ENCODE measurements at regions not wholly inside any gene's neighbourhood (a gene's known extent, or its start where the extent isn't known, plus 50 kb on each side); places are given as distances from the start of the nearest gene placed in this dataset.
"Not testable (repeated sequence)": the region's sequence is repeated elsewhere in the genome, so short reads cannot be mapped to it uniquely, and the experiment has no call there.

DNA sequence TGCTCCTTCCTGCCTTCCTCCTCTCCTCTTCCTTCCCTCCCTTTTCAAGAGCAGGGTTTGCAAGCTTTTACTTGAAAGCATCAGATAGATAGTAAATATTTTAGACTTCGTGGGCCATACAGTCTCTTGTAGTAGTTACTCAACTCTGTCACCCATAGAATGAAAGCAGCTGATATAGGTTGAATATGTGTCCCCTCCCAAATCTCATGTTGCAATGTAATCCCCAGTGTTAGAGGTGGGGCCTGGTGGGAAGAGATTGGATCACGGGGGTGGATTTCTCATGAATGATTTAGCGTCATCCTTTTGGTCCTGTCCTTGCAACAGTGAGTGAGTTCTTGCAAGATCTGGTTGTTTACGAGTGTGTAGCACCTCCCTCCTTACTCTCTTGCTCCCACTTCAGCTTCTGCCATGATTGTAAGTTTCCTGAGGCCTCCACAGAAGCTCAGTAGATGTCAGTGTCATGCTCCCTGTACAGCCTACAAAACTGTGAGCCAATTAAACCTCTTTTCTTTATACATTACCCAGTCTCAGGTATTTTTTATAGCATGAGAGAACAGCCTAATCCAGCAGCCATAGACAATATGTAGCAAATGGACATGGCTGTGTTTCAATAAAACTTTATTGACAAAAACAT is 124.7 kb downstream of the ART5 start:
- H3K4me1 ChIP-seq (ENCODE audit: control insufficient read depth, insufficient read depth, low read length); H4K20me1 ChIP-seq (ENCODE audit: control insufficient read depth, insufficient read depth); SMC1A ChIA-PET (ENCODE audit: uncharacterized antibody, unreplicated experiment); intact Hi-C loops (cut with micrococcal nuclease; ENCODE audit: unreplicated experiment); FAIRE-seq; BruUV-seq (replicated peaks); in situ Hi-C loops (cut with MboI); ATAC-seq; H2AFZ ChIP-seq (ENCODE audit: control insufficient read depth, low read depth, low read length); RAD21 ChIA-PET (ENCODE audit: unreplicated experiment); POLR2A ChIA-PET; H3K9ac ChIP-seq (ENCODE audit: control insufficient read depth, insufficient read depth, low read length); DNase-seq (ENCODE audit: low read depth, low spot score); H3K79me2 ChIP-seq (ENCODE audit: control insufficient read depth, insufficient read depth, low read length); CTCF ChIA-PET; H3K27me3 ChIP-seq (replicated peaks in 1 of 2; ENCODE audit: control insufficient read depth in 2 of 2, insufficient read depth in 2 of 2, low read length in 1 of 2); H3K4me2 ChIP-seq (ENCODE audit: control insufficient read depth, insufficient read depth); H3K9me3 ChIP-seq (replicated peaks; ENCODE audit: control insufficient read depth, insufficient read depth, low read length); H3K36me3 ChIP-seq (ENCODE audit: control insufficient read depth in 2 of 2, insufficient read depth in 2 of 2, low read length in 1 of 2); H3K4me3 ChIP-seq; H3K27ac ChIP-seq (ENCODE audit: control insufficient read depth, insufficient read depth): not testable (repeated sequence)
- TF ChIP-seq, protein P1, sequence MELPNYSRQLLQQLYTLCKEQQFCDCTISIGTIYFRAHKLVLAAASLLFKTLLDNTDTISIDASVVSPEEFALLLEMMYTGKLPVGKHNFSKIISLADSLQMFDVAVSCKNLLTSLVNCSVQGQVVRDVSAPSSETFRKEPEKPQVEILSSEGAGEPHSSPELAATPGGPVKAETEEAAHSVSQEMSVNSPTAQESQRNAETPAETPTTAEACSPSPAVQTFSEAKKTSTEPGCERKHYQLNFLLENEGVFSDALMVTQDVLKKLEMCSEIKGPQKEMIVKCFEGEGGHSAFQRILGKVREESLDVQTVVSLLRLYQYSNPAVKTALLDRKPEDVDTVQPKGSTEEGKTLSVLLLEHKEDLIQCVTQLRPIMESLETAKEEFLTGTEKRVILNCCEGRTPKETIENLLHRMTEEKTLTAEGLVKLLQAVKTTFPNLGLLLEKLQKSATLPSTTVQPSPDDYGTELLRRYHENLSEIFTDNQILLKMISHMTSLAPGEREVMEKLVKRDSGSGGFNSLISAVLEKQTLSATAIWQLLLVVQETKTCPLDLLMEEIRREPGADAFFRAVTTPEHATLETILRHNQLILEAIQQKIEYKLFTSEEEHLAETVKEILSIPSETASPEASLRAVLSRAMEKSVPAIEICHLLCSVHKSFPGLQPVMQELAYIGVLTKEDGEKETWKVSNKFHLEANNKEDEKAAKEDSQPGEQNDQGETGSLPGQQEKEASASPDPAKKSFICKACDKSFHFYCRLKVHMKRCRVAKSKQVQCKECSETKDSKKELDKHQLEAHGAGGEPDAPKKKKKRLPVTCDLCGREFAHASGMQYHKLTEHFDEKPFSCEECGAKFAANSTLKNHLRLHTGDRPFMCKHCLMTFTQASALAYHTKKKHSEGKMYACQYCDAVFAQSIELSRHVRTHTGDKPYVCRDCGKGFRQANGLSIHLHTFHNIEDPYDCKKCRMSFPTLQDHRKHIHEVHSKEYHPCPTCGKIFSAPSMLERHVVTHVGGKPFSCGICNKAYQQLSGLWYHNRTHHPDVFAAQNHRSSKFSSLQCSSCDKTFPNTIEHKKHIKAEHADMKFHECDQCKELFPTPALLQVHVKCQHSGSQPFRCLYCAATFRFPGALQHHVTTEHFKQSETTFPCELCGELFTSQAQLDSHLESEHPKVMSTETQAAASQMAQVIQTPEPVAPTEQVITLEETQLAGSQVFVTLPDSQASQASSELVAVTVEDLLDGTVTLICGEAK (IDR thresholded peaks at IDR 0.05; ENCODE audit: borderline replicate concordance) = peak; percentile 75
- WGBS (ENCODE audit: insufficient coverage, insufficient replicate concordance, low lambda C conversion rate, missing lambda C conversion rate) = 28% methylated on average over 4 of the region's 4 CpGs

DNA sequence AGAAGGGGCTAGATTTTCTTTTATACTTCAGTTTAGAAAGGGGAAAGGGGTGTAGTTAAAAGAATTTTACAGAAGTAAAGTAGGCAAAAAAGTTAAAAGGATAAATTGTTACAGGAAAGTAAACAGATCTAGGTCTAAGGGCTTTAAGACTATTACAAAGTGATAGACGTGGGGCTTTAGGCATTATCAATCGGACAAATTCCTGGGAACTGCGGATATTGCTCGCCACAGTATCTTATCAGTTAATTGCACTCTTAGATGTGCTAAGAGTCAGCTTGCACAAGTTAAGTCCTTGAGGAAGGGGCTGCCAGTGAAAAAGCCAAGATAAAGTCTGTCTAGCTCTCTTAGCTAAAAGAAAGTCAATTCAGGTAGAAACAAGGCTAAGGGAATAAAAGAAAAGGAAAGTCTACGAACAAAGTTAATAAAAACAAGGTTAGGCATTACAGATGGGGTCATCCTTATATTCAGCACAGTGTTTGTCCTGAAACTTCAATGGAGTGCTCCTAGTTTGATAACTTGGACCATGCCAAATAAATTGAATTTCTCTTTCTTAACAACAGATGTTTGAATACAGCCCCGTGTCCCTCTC is 125.4 kb downstream of the ART5 start:
- H3K36me3 ChIP-seq (ENCODE audit: control insufficient read depth in 2 of 2, insufficient read depth in 2 of 2, low read length in 1 of 2); in situ Hi-C loops (cut with MboI); H4K20me1 ChIP-seq (ENCODE audit: control insufficient read depth, insufficient read depth); intact Hi-C loops (cut with micrococcal nuclease; ENCODE audit: unreplicated experiment); H3K27me3 ChIP-seq (replicated peaks in 1 of 2; ENCODE audit: control insufficient read depth in 2 of 2, insufficient read depth in 2 of 2, low read length in 1 of 2); FAIRE-seq; DNase-seq (ENCODE audit: low read depth, low spot score); H3K4me2 ChIP-seq (ENCODE audit: control insufficient read depth, insufficient read depth); H3K79me2 ChIP-seq (ENCODE audit: control insufficient read depth, insufficient read depth, low read length); RAD21 ChIA-PET (ENCODE audit: unreplicated experiment); SMC1A ChIA-PET (ENCODE audit: uncharacterized antibody, unreplicated experiment); H3K9ac ChIP-seq (ENCODE audit: control insufficient read depth, insufficient read depth, low read length); H3K27ac ChIP-seq (ENCODE audit: control insufficient read depth, insufficient read depth); POLR2A ChIA-PET; ATAC-seq; H3K4me1 ChIP-seq (ENCODE audit: control insufficient read depth, insufficient read depth, low read length); CTCF ChIA-PET; H2AFZ ChIP-seq (ENCODE audit: control insufficient read depth, low read depth, low read length); H3K9me3 ChIP-seq (replicated peaks; ENCODE audit: control insufficient read depth, insufficient read depth, low read length); BruUV-seq (replicated peaks); H3K4me3 ChIP-seq: not testable (repeated sequence)
- 68% methylated on average over 5 of the region's 6 CpGs for WGBS (ENCODE audit: insufficient coverage, insufficient replicate concordance, low lambda C conversion rate, missing lambda C conversion rate)

DNA sequence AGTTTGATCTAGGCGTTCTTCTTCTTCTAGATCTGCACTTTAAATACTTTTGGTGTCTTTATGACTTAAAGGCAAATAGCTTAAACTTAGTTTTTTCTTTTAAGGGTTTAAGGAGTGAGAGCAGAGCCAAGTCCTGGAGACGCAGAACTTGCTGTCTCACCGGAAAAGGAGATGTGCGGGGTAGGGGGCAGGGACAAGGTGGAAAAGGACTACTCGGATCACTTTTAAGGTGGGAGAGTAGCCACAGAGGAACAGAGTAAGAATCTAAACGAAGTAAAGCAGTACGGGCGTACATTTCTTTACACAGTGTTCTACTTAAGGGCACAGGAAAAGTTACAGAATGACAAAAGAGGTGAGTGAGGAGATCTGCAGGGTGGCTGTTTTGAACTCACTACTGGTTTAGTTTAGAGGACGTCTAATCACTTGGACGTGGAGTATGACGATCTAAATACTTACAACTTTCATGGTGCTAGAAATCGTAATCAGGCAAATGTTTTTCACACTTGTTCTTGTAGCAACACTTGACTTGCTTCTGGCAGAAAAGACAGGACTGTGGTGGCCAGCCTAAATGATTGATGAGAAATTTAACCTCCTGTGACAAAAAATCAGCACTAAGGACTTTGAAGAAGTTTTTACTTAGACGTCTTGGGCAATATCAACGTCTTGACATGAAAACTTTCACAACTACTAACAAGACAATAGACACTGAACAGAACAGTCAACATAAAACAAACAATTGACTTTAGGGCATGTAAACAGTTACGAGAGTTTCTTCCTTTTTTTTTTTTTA is 127.0 kb downstream of the ART5 start:
- H3K4me3 ChIP-seq; H3K27ac ChIP-seq (ENCODE audit: control insufficient read depth, insufficient read depth); DNase-seq (ENCODE audit: low read depth, low spot score); FAIRE-seq; H3K9me3 ChIP-seq (replicated peaks; ENCODE audit: control insufficient read depth, insufficient read depth, low read length); POLR2A ChIA-PET; RAD21 ChIA-PET (ENCODE audit: unreplicated experiment); H3K4me1 ChIP-seq (ENCODE audit: control insufficient read depth, insufficient read depth, low read length); SMC1A ChIA-PET (ENCODE audit: uncharacterized antibody, unreplicated experiment); CTCF ChIA-PET; H4K20me1 ChIP-seq (ENCODE audit: control insufficient read depth, insufficient read depth); H3K9ac ChIP-seq (ENCODE audit: control insufficient read depth, insufficient read depth, low read length); H3K79me2 ChIP-seq (ENCODE audit: control insufficient read depth, insufficient read depth, low read length); H3K27me3 ChIP-seq (replicated peaks in 1 of 2; ENCODE audit: control insufficient read depth in 2 of 2, insufficient read depth in 2 of 2, low read length in 1 of 2); ATAC-seq; H2AFZ ChIP-seq (ENCODE audit: control insufficient read depth, low read depth, low read length); H3K4me2 ChIP-seq (ENCODE audit: control insufficient read depth, insufficient read depth); intact Hi-C loops (cut with micrococcal nuclease; ENCODE audit: unreplicated experiment); BruUV-seq (replicated peaks); in situ Hi-C loops (cut with MboI); H3K36me3 ChIP-seq (ENCODE audit: control insufficient read depth in 2 of 2, insufficient read depth in 2 of 2, low read length in 1 of 2): not testable (repeated sequence)
- WGBS (ENCODE audit: insufficient coverage, insufficient replicate concordance, low lambda C conversion rate, missing lambda C conversion rate) = 46% methylated on average over 14 of the region's 15 CpGs
